ENCODE measurements at regions not wholly inside any gene's neighbourhood (a gene's known extent, or its start where the extent isn't known, plus 50 kb on each side); places are given as distances from the start of the nearest gene placed in this dataset.

DNA sequence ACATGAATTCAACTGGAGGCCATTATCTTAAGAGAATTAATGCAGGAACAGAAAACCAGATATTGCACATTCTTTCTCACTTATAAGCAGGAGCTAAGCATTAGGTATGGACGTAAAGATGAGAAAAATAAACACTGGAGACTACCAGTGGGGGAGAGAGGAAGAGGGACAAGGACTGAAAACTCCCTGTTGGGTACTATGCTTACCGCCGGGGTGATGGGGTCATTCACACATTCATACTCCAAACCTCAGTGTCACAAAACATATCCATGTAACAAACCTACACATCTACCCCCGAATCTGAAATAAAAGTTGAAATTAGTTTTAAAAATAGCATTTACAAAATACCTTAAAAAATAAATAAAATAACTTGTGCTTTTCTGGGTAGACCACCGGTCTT lies 80.8 kb upstream of the RAP1B start:
- DNase-seq (ENCODE audit: extremely low spot score): no peak
- CTCF ChIA-PET: no interaction called here
- TF ChIP-seq FOXA1 (IDR thresholded peaks at IDR 0.05) (no peak), CTBP1 (IDR thresholded peaks at IDR 0.05; ENCODE audit: borderline replicate concordance) (no peak), ELF4 (IDR thresholded peaks at IDR 0.05) (no peak), L3MBTL2 (conservative IDR thresholded peaks at IDR 0.05) (no peak), FOXK2 (IDR thresholded peaks at IDR 0.05) (no peak), HDGF (IDR thresholded peaks at IDR 0.05; ENCODE audit: borderline replicate concordance) (no peak), FOXM1 (IDR thresholded peaks at IDR 0.05; ENCODE audit: borderline replicate concordance) (no peak), SUZ12 (IDR thresholded peaks at IDR 0.05) (no peak), ARNT (IDR thresholded peaks at IDR 0.05) (no peak), NFRKB (IDR thresholded peaks at IDR 0.05) (no peak), ZNF384 (IDR thresholded peaks at IDR 0.05) (no peak), LEF1 (IDR thresholded peaks at IDR 0.05; ENCODE audit: borderline replicate concordance) (no peak), SP1 (IDR thresholded peaks at IDR 0.05) (no peak), TARDBP (IDR thresholded peaks at IDR 0.05) (no peak), BHLHE40 (IDR thresholded peaks at IDR 0.05; ENCODE audit: borderline replicate concordance) (no peak)
- TF ChIP-seq, protein P1, sequence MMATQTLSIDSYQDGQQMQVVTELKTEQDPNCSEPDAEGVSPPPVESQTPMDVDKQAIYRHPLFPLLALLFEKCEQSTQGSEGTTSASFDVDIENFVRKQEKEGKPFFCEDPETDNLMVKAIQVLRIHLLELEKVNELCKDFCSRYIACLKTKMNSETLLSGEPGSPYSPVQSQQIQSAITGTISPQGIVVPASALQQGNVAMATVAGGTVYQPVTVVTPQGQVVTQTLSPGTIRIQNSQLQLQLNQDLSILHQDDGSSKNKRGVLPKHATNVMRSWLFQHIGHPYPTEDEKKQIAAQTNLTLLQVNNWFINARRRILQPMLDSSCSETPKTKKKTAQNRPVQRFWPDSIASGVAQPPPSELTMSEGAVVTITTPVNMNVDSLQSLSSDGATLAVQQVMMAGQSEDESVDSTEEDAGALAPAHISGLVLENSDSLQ (IDR thresholded peaks at IDR 0.05): no peak
- POLR2A ChIA-PET: no interaction called here

DNA sequence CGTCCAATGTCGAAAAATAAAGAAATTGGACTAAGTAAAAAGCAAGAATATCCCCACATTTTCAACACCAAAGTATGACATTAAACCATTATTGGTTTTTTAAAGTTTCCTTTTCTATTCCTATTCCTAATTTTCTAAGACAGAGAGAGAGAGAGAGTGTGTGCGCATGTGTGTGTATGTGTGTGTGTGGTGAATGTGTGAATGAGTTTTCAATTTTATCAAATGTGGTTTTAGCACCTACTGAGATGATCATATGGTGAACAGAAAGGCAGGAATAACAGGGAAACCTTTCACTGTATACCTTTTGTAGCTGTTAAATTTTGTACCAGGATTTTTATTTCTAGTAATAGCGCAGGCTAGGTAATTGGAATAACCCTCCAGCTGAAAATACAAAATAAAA lies 80.4 kb upstream of the RAP1B start:
- ChIA-PET POLR2A (no interaction called here), CTCF (no interaction called here)
- DNase-seq (ENCODE audit: extremely low spot score): no peak
- no peak for TF ChIP-seq ZNF384 (IDR thresholded peaks at IDR 0.05)
- TF ChIP-seq FOXM1 (IDR thresholded peaks at IDR 0.05; ENCODE audit: borderline replicate concordance): no peak
- TF ChIP-seq SP1 (IDR thresholded peaks at IDR 0.05): no peak
- TF ChIP-seq, protein P1 (IDR thresholded peaks at IDR 0.05): no peak
- TF ChIP-seq L3MBTL2 (conservative IDR thresholded peaks at IDR 0.05): no peak
- no peak for TF ChIP-seq SUZ12 (IDR thresholded peaks at IDR 0.05)
- no peak for TF ChIP-seq FOXA1 (IDR thresholded peaks at IDR 0.05)
- TF ChIP-seq LEF1 (IDR thresholded peaks at IDR 0.05; ENCODE audit: borderline replicate concordance): no peak
- no peak for TF ChIP-seq NFRKB (IDR thresholded peaks at IDR 0.05)
- no peak for TF ChIP-seq HDGF (IDR thresholded peaks at IDR 0.05; ENCODE audit: borderline replicate concordance)
- no peak for TF ChIP-seq ARNT (IDR thresholded peaks at IDR 0.05)
- no peak for TF ChIP-seq ELF4 (IDR thresholded peaks at IDR 0.05)
- no peak for TF ChIP-seq TARDBP (IDR thresholded peaks at IDR 0.05)

DNA sequence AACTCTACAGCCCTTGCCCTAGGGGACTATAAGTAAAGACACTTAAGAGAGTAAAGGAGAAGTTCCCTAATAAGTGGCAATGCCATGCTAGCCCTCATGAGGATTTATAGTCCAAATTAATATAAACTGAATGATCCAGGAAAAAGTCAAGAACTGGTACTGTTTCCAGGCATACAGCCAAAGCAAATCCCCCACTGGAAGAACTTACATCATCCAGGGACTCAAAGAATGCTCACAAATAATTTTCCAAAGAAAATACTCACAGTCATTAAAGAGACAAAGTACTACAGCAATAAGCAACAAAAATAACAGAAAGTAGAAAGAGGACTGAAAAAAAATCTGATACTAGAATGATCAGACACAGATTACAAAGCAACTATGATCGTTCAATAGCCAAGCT lies 79.7 kb upstream of the RAP1B start:
- TF ChIP-seq NFRKB (IDR thresholded peaks at IDR 0.05) (no peak), LEF1 (IDR thresholded peaks at IDR 0.05; ENCODE audit: borderline replicate concordance) (no peak), ELF4 (IDR thresholded peaks at IDR 0.05) (no peak), CTBP1 (IDR thresholded peaks at IDR 0.05; ENCODE audit: borderline replicate concordance) (no peak), ARNT (IDR thresholded peaks at IDR 0.05) (no peak), HDGF (IDR thresholded peaks at IDR 0.05; ENCODE audit: borderline replicate concordance) (no peak), BHLHE40 (IDR thresholded peaks at IDR 0.05; ENCODE audit: borderline replicate concordance) (no peak)
- CTCF ChIA-PET: no interaction called here
- POLR2A ChIA-PET: no interaction called here
- DNase-seq (ENCODE audit: extremely low spot score): no peak

DNA sequence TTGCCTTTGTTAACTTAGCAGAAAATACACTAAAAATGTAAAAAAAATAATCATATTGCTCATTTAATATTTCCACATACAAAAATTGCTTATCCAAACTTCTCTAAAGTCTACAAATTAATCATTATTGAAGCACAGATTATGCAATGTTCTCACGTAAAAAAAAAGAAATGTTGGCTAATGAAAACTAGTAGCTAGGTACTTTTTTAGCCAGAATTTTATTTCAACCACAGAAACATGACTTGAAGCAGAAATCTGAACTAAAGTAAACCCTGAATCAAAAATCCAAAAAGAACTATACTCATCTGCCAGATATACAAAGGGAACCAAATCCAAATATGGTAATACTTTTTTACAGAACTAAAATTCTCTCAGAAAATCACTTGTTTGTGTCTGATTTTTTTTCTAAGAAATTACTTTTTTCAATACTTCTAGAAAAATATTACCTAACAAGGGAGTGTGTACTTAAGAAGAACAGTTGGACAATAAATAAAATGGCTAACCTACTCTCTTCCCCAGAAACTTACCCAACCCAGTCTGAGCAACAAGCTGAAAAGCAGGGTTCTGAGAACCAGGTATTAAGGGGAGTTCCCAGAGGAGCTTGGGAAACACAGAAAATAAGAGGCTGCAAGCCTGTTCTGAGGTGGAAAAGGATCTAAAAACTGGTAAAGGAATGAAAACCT lies 78.4 kb upstream of the RAP1B start:
- ChIA-PET POLR2A (no interaction called here), CTCF (no interaction called here)

DNA sequence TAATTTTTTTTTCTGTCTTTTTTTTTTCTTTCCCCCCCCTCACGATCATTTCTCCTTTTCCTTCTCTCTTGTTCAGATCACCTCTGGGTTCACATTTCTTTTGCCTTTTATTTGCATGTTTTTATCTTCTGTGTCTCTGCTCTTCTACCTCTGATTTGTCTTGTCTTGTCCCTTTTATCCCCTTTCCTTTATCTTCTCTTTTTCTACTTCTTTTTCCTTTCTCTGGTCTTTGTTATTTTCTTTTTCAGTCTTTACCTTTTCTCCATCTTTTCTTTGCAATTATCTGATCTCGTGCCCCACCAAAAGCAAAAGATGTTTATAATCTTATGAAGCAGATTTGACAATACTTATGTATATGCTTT lies 77.8 kb upstream of the RAP1B start:
- CTCF ChIA-PET: no interaction called here
- no peak for DNase-seq (ENCODE audit: extremely low spot score)
- POLR2A ChIA-PET: no interaction called here
- TF ChIP-seq FOXM1 (IDR thresholded peaks at IDR 0.05; ENCODE audit: borderline replicate concordance) (no peak), FOXA1 (IDR thresholded peaks at IDR 0.05) (no peak), HDGF (IDR thresholded peaks at IDR 0.05; ENCODE audit: borderline replicate concordance) (no peak), ZNF384 (IDR thresholded peaks at IDR 0.05) (no peak), TARDBP (IDR thresholded peaks at IDR 0.05) (no peak), FOXK2 (IDR thresholded peaks at IDR 0.05) (no peak), CTBP1 (IDR thresholded peaks at IDR 0.05; ENCODE audit: borderline replicate concordance) (no peak), ARNT (IDR thresholded peaks at IDR 0.05) (no peak), LEF1 (IDR thresholded peaks at IDR 0.05; ENCODE audit: borderline replicate concordance) (no peak), L3MBTL2 (conservative IDR thresholded peaks at IDR 0.05) (no peak), NFRKB (IDR thresholded peaks at IDR 0.05) (no peak), SP1 (IDR thresholded peaks at IDR 0.05) (no peak), SUZ12 (IDR thresholded peaks at IDR 0.05) (no peak), BHLHE40 (IDR thresholded peaks at IDR 0.05; ENCODE audit: borderline replicate concordance) (no peak)
- TF ChIP-seq, protein P1 (IDR thresholded peaks at IDR 0.05): no peak

More for the DNA sequence above, 78.4 kb upstream of the RAP1B start:
- DNase-seq (ENCODE audit: extremely low spot score): no peak
- TF ChIP-seq BHLHE40 (IDR thresholded peaks at IDR 0.05; ENCODE audit: borderline replicate concordance) (no peak), L3MBTL2 (conservative IDR thresholded peaks at IDR 0.05) (no peak), SP1 (IDR thresholded peaks at IDR 0.05) (no peak), FOXK2 (IDR thresholded peaks at IDR 0.05) (no peak), ARNT (IDR thresholded peaks at IDR 0.05) (no peak), HDGF (IDR thresholded peaks at IDR 0.05; ENCODE audit: borderline replicate concordance) (no peak), LEF1 (IDR thresholded peaks at IDR 0.05; ENCODE audit: borderline replicate concordance) (no peak), ZNF384 (IDR thresholded peaks at IDR 0.05) (no peak), ELF4 (IDR thresholded peaks at IDR 0.05) (no peak), FOXM1 (IDR thresholded peaks at IDR 0.05; ENCODE audit: borderline replicate concordance) (no peak), CTBP1 (IDR thresholded peaks at IDR 0.05; ENCODE audit: borderline replicate concordance) (no peak), NFRKB (IDR thresholded peaks at IDR 0.05) (no peak), SUZ12 (IDR thresholded peaks at IDR 0.05) (no peak), TARDBP (IDR thresholded peaks at IDR 0.05) (no peak), FOXA1 (IDR thresholded peaks at IDR 0.05) (no peak)
- TF ChIP-seq, protein P1 (IDR thresholded peaks at IDR 0.05): no peak
